ENCODE measurements at regions not wholly inside any gene's neighbourhood (a gene's known extent, or its start where the extent isn't known, plus 50 kb on each side); places are given as distances from the start of the nearest gene placed in this dataset.

DNA sequence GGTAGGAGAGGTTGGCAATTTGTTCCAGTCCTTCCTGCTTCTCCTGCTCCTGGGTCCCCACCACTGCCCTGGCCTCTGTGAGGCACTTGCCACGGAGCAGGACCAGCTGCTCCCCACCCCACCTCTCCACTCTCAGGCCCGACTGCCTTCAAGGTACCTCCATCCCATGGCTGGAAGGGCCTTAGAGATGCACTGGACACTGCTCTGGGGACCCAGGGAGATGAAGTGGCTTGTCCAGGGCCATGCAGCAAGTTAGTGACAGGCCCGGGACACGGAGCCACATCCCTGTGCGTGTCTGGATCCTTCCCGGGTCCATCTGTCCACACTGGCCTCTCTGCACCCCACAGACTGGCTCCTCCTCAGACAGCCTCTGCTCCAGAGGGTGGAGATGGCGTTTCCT lies 105.3 kb downstream of the CPZ start:
- Histone ChIP-seq H3K4me3 (no peak overlapping the region), H3K9ac (ENCODE audit: control insufficient read depth, insufficient read depth, low read length) (no peak overlapping the region), H3K27me3 (replicated peaks in 1 of 2; ENCODE audit: control insufficient read depth in 2 of 2, insufficient read depth in 2 of 2, low read length in 1 of 2) (no peaks in the 10 kb centered on the region), H3K27ac (ENCODE audit: control insufficient read depth, insufficient read depth) (no peak overlapping the region), H4K20me1 (ENCODE audit: control insufficient read depth, insufficient read depth) (no peaks in the 10 kb centered on the region), H3K4me1 (ENCODE audit: control insufficient read depth, insufficient read depth, low read length) (no peaks in the 10 kb centered on the region), H3K9me3 (replicated peaks; ENCODE audit: control insufficient read depth, insufficient read depth, low read length) (no peaks in the 10 kb centered on the region), H3K36me3 (ENCODE audit: control insufficient read depth in 2 of 2, insufficient read depth in 2 of 2, low read length in 1 of 2) (no peaks in the 10 kb centered on the region), H3K4me2 (ENCODE audit: control insufficient read depth, insufficient read depth) (no peak overlapping the region), H3K79me2 (ENCODE audit: control insufficient read depth, insufficient read depth, low read length) (no peaks in the 10 kb centered on the region), H2AFZ (ENCODE audit: control insufficient read depth, low read depth, low read length) (no peak overlapping the region)
- in situ Hi-C loops (cut with MboI), result no loop called here
- ChIA-PET POLR2A (no interaction called here), RAD21 (ENCODE audit: unreplicated experiment) (no interaction called here), SMC1A (ENCODE audit: uncharacterized antibody, unreplicated experiment) (no interaction called here), CTCF (no interaction called here)
- TF ChIP-seq FOXM1 (IDR thresholded peaks at IDR 0.05; ENCODE audit: low read depth, low read length), result no peak
- TF ChIP-seq SUPT20H (IDR thresholded peaks at IDR 0.05; ENCODE audit: borderline replicate concordance, control insufficient read depth, low read depth, low read length), result no peak
- TF ChIP-seq TCF12 (IDR thresholded peaks at IDR 0.05; ENCODE audit: low read depth, low read length), result no peak
- no peak for TF ChIP-seq CHD2 (IDR thresholded peaks at IDR 0.05; ENCODE audit: borderline replicate concordance, low read depth, low read length)
- TF ChIP-seq, protein P1, sequence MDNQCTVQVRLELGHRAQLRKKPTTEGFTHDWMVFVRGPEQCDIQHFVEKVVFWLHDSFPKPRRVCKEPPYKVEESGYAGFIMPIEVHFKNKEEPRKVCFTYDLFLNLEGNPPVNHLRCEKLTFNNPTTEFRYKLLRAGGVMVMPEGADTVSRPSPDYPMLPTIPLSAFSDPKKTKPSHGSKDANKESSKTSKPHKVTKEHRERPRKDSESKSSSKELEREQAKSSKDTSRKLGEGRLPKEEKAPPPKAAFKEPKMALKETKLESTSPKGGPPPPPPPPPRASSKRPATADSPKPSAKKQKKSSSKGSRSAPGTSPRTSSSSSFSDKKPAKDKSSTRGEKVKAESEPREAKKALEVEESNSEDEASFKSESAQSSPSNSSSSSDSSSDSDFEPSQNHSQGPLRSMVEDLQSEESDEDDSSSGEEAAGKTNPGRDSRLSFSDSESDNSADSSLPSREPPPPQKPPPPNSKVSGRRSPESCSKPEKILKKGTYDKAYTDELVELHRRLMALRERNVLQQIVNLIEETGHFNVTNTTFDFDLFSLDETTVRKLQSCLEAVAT (IDR thresholded peaks at IDR 0.05), result no peak
- intact Hi-C loops (cut with micrococcal nuclease; ENCODE audit: unreplicated experiment), result no loop called here
- no peak for FAIRE-seq
- ATAC-seq, result no peak
- BruUV-seq (replicated peaks), result no TSS peak
- 5% methylated on average over 7 of the region's 7 CpGs for whole genome bisulfite sequencing (ENCODE audit: insufficient coverage, insufficient replicate concordance, low lambda C conversion rate, missing lambda C conversion rate)
- DNase-seq (ENCODE audit: low read depth, low spot score), result no peak

DNA sequence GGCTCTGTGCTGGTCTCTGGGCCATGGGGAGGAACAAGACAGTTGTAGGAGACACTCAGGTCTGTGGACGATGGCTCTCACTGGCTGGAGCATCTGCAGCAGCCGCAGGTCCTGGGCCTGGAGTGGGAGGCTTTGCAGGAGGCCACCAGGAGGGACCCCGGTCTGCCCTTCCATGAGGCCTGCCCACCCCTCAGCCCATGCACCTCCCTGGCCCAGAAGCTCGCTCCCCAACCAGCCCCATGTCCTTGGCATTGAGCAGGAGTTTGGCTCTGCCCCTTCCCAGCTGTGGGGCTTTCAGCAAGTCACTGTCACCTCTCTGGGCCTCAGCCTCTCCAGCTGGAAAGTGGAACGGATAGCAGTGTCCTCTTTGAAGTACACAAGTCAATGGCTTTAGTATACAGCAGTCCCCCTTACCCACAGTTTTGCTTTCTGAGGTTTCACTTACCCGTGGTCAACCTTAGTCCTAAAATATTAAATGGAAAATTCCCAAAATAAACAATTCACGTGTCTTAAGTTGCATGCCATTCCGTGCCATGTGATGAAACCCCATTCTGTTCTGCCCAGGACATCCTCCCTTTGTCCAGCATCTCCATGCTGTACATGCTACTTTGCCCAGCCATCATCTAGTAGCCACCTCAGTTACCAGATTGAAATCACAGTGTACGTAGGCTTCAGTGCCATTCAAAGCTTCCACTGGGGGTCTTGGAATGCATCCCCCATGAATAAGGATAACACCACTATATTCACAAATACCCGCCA lies 104.0 kb downstream of the CPZ start:
- TF ChIP-seq STAT1 (conservative IDR thresholded peaks at IDR 0.05), result no peak
- TF ChIP-seq BRCA1 (IDR thresholded peaks at IDR 0.05; ENCODE audit: low read depth, low read length), result no peak
- TF ChIP-seq SREBF1 (IDR thresholded peaks at IDR 0.05; ENCODE audit: low read length), result no peak
- no peak for TF ChIP-seq MXI1 (IDR thresholded peaks at IDR 0.05; ENCODE audit: low read depth, low read length)
- no peak for TF ChIP-seq SMARCA5 (IDR thresholded peaks at IDR 0.05)
- no peak for TF ChIP-seq SRF (IDR thresholded peaks at IDR 0.05; ENCODE audit: low read depth in 2 of 2, low read length in 2 of 2)
- TF ChIP-seq, protein P2, sequence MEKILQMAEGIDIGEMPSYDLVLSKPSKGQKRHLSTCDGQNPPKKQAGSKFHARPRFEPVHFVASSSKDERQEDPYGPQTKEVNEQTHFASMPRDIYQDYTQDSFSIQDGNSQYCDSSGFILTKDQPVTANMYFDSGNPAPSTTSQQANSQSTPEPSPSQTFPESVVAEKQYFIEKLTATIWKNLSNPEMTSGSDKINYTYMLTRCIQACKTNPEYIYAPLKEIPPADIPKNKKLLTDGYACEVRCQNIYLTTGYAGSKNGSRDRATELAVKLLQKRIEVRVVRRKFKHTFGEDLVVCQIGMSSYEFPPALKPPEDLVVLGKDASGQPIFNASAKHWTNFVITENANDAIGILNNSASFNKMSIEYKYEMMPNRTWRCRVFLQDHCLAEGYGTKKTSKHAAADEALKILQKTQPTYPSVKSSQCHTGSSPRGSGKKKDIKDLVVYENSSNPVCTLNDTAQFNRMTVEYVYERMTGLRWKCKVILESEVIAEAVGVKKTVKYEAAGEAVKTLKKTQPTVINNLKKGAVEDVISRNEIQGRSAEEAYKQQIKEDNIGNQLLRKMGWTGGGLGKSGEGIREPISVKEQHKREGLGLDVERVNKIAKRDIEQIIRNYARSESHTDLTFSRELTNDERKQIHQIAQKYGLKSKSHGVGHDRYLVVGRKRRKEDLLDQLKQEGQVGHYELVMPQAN (conservative IDR thresholded peaks at IDR 0.05), result no peak
- TF ChIP-seq STAT3 (IDR thresholded peaks at IDR 0.05; ENCODE audit: low read depth, low read length), result no peak
- Histone ChIP-seq H3K4me1 (ENCODE audit: control insufficient read depth, insufficient read depth, low read length) (no peaks in the 10 kb centered on the region), H3K9me3 (replicated peaks; ENCODE audit: control insufficient read depth, insufficient read depth, low read length) (no peaks in the 10 kb centered on the region), H3K36me3 (ENCODE audit: control insufficient read depth in 2 of 2, insufficient read depth in 2 of 2, low read length in 1 of 2) (no peaks in the 10 kb centered on the region), H3K79me2 (ENCODE audit: control insufficient read depth, insufficient read depth, low read length) (no peaks in the 10 kb centered on the region), H3K4me3 (no peak overlapping the region), H4K20me1 (ENCODE audit: control insufficient read depth, insufficient read depth) (no peaks in the 10 kb centered on the region), H3K4me2 (ENCODE audit: control insufficient read depth, insufficient read depth) (no peak overlapping the region), H2AFZ (ENCODE audit: control insufficient read depth, low read depth, low read length) (no peak overlapping the region), H3K27ac (ENCODE audit: control insufficient read depth, insufficient read depth) (no peak overlapping the region), H3K27me3 (replicated peaks in 1 of 2; ENCODE audit: control insufficient read depth in 2 of 2, insufficient read depth in 2 of 2, low read length in 1 of 2) (no peaks in the 10 kb centered on the region), H3K9ac (ENCODE audit: control insufficient read depth, insufficient read depth, low read length) (no peak overlapping the region)
- FAIRE-seq (no peak), DNase-seq (ENCODE audit: low read depth, low spot score) (no peak), ATAC-seq (no peak)
- RAD21 ChIA-PET (ENCODE audit: unreplicated experiment), result no interaction called here
- intact Hi-C loops (cut with micrococcal nuclease; ENCODE audit: unreplicated experiment), result no loop called here
- 6% methylated on average over 10 of the region's 10 CpGs for WGBS (ENCODE audit: insufficient coverage, insufficient replicate concordance, low lambda C conversion rate, missing lambda C conversion rate)
- in situ Hi-C loops (cut with MboI), result no loop called here
- no TSS peak for BruUV-seq (replicated peaks)
- POLR2A ChIA-PET, result no interaction called here
- SMC1A ChIA-PET (ENCODE audit: uncharacterized antibody, unreplicated experiment), result no interaction called here
- CTCF ChIA-PET, result no interaction called here
